ENCODE measurements at regions not wholly inside any gene's neighbourhood (a gene's known extent, or its start where the extent isn't known, plus 50 kb on each side); places are given as distances from the start of the nearest gene placed in this dataset.

GRCh38 chr10:85448716-85449115 is 917.9 kb downstream of the GRID1 start:
- TF ChIP-seq, protein P1, sequence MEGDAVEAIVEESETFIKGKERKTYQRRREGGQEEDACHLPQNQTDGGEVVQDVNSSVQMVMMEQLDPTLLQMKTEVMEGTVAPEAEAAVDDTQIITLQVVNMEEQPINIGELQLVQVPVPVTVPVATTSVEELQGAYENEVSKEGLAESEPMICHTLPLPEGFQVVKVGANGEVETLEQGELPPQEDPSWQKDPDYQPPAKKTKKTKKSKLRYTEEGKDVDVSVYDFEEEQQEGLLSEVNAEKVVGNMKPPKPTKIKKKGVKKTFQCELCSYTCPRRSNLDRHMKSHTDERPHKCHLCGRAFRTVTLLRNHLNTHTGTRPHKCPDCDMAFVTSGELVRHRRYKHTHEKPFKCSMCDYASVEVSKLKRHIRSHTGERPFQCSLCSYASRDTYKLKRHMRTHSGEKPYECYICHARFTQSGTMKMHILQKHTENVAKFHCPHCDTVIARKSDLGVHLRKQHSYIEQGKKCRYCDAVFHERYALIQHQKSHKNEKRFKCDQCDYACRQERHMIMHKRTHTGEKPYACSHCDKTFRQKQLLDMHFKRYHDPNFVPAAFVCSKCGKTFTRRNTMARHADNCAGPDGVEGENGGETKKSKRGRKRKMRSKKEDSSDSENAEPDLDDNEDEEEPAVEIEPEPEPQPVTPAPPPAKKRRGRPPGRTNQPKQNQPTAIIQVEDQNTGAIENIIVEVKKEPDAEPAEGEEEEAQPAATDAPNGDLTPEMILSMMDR (IDR thresholded peaks at IDR 0.05; ENCODE audit: poor library complexity): no peak
- TF ChIP-seq EZH2phosphoT487 (IDR thresholded peaks at IDR 0.05; ENCODE audit: low read depth, severe bottlenecking, unreplicated experiment) (no peak), EZH2 (IDR thresholded peaks at IDR 0.05; ENCODE audit: borderline replicate concordance) (no peak)
